UCSD-AML1 (cell line): ENCODE measurements at regions not wholly inside any gene's neighbourhood (a gene's known extent, or its start where the extent isn't known, plus 50 kb on each side); places are given as distances from the start of the nearest gene placed in this dataset.
"Not testable (repeated sequence)": the region's sequence is repeated elsewhere in the genome, so short reads cannot be mapped to it uniquely, and the experiment has no call there.

Experiments
- DNase-seq: peaks from one replicate; lab custom pipeline; 2025; ENCODE audit not compliant: unreplicated experiment; lab: John Stamatoyannopoulos, UW

- no peak for DNase-seq
These were observed 137.3 kb downstream of the HTR1B start for GRCh38 chr6:77326029-77326428.

GRCh38 chr6:77324866-77325265 lies 138.4 kb downstream of the HTR1B start:
- DNase-seq = no peak

- no peak for DNase-seq
These were observed 140.7 kb downstream of the HTR1B start for GRCh38 chr6:77322604-77323003.

- no peak for DNase-seq
These were observed 145.0 kb downstream of the HTR1B start for GRCh38 chr6:77318256-77318655.

- DNase-seq = no peak
These were observed 149.7 kb downstream of the HTR1B start for GRCh38 chr6:77313595-77313994.

- DNase-seq = no peak
These were observed 163.4 kb downstream of the HTR1B start for GRCh38 chr6:77299931-77300330.

GRCh38 chr6:77298283-77298682 lies 165.0 kb downstream of the HTR1B start:
- DNase-seq = no peak

- DNase-seq = no peak
These were observed 170.4 kb downstream of the HTR1B start for GRCh38 chr6:77292564-77293546.

GRCh38 chr6:77290798-77291197 lies 172.5 kb downstream of the HTR1B start:
- no peak for DNase-seq

- no peak for DNase-seq
These were observed 176.8 kb downstream of the HTR1B start for GRCh38 chr6:77286541-77286940.

GRCh38 chr6:77273929-77274328 lies 189.4 kb downstream of the HTR1B start:
- no peak for DNase-seq

GRCh38 chr6:77264970-77265369 lies 198.3 kb downstream of the HTR1B start:
- DNase-seq = no peak

GRCh38 chr6:77263003-77263402 lies 200.3 kb downstream of the HTR1B start:
- DNase-seq = no peak

GRCh38 chr6:77251801-77252200 lies 211.5 kb downstream of the HTR1B start:
- DNase-seq = not testable (repeated sequence)

- no peak for DNase-seq
These were observed 213.7 kb downstream of the HTR1B start for GRCh38 chr6:77249560-77249959.

- no peak for DNase-seq
These were observed 218.3 kb downstream of the HTR1B start for GRCh38 chr6:77245026-77245425.

- no peak for DNase-seq
These were observed 231.6 kb downstream of the HTR1B start for GRCh38 chr6:77231438-77232305.

GRCh38 chr6:77228279-77228678 lies 235.0 kb downstream of the HTR1B start:
- no peak for DNase-seq

- DNase-seq = no peak
These were observed 245.4 kb downstream of the HTR1B start for GRCh38 chr6:77217896-77218295.

- DNase-seq = no peak
These were observed 257.4 kb downstream of the HTR1B start for GRCh38 chr6:77205936-77206335.

- DNase-seq = no peak
These were observed 258.7 kb downstream of the HTR1B start for GRCh38 chr6:77204555-77204954.

GRCh38 chr6:77183447-77183846 lies 279.8 kb downstream of the HTR1B start:
- DNase-seq = no peak
